HG02973 (cell line): ENCODE measurements at regions not wholly inside any gene's neighbourhood (a gene's known extent, or its start where the extent isn't known, plus 50 kb on each side); places are given as distances from the start of the nearest gene placed in this dataset.

ENCODE experiments used
- ATAC-seq: cut with Tn5 transposase; IDR thresholded peaks from one replicate; pipeline ENCODE4 v1.9.1; 2021; ENCODE audit warnings: moderate library complexity; ENCODE audit not compliant: unreplicated experiment

DNA sequence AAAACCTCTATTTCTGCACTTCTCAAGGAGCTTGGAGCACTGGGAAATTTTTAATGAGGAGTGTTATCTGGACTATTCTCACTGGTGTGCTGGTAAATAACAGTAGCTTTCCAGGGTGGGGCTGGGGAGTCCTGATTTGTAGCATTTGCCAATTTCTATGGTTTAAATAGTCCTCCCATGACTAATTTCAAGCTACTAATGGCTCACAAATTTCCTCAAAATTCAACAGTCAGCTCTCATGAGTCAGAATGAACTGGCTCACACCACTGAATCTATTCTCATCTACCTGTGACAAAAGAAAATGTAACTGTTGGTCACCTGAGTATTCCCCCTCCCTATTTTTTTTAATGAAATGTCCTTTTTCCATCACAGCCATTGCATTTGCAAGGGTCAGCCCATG lies 449.6 kb downstream of the KIF16B start:
- ATAC-seq, result no peak

DNA sequence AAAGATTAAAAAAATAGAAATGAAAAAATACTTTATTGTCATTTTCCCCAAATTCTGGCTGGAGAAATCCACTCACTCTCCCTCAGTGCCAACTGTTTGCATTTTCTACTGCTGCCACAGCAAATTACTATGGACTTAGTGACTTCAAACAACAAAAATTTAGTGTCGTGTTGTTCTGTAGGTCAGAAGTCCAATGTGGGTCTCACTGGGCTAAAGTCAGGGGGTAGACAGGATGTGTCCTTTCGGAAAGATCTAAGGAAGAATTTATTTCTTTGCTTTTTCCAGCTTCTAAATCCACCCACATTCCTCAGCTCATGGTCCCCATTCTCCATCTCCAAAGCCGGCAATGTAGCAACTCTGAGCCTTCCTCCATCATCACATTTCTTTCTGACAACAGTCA lies 453.3 kb downstream of the KIF16B start:
- ATAC-seq, result no peak

DNA sequence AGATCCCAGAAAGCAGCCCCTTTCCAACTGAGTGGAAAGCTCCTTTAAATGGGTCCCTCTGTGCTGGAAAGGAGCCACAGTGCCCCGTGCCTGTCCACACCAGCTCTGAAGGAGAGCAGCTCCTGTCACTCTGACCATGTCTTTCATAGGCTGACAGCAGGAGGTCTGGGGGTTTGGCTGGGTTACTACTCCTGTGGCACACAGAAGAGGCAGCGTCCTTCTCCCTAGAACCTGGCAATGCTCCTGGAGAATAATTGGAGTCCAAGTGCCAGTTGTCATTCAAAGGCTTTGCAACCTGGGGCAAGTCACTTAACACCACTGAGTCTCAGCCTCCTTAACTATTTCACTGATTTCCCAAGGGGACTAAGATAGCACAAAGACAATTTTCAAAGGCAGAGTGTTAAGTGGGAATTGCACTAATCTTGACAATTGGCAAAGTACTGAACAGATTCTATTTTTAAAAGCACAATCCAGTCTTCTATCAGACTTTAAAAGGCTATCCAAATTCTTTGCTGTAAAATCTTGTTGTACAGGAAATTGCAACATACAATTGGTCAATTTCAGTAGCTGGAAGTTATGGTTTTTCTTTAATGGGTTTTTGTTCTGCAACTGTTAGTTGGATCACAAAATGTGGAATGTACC lies 457.2 kb downstream of the KIF16B start:
- ATAC-seq, result no peak

DNA sequence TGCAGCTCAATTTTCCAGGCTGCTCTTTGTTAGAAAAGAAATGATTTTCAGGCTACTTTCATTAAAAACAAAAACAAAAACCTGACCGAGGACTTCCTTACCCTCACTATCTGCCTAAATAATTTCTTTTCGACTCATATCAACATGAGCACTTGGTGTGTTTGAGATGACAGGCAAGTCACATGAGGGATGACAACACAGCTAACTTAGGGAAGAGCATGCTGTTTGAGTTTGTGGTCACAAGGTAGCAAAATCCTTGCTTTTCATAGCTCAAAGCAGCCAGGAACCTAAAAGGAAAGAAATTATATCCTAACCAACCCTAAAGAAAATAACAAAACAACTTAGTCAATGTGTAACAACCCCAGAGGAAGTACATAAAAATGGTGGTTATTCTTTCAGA lies 459.5 kb downstream of the KIF16B start:
- ATAC-seq, result no peak

DNA sequence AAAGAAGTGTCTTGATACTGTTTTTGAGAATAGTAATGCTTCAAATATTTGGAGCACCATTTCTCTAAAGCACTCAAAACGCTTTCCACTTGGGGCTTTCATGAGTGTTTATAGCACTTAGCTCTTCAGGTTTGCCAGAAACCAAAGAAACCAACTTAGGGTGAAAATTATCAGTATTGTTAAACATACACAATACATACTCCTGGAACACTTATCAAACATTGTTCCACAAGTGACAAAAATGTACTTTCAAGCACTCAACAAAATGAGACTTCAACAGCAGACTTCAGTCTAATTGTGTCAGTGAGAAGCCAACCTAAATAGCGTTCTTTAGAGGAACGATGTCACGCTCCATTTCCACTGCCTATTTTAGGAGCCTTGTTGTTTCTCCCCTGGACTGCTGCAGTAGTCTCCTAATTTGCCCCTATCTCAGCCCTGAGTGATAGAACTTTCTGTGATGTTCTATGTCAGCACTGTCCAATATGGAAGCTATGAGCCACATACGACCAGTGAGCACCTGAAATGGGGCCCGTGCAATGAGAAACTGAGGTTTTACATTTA lies 461.3 kb downstream of the KIF16B start:
- no peak for ATAC-seq

DNA sequence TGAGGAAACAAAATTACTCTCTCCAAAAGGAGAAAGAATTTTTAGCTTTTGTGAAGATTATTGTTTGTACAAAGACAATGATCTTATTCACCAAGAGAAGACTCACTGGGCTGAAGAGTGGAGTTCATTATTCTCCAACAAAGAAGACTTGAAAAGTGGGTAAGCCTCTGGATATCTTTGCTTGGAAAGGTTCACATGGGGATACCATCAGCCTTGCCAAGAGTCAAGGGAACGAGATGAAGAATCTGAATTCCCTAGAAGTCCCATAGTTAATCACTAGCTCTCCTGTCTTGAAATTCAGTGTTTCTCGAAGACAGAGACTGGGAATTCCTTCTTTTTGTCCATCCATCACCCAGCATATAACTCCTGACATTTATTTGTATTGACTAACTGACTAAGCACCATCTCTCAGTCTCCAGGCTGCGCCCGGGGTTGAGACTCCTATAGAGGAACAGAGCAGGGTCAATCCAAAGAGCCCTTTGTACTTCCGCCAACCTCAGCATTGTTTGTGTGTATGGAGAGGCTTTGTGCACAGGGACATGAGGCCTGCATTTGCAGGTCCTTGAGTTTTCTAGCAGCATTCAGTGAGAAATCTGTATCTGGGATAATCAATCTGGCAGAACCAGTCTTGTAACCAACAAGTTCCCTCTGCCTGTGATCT lies 461.9 kb downstream of the KIF16B start:
- ATAC-seq, result no peak

DNA sequence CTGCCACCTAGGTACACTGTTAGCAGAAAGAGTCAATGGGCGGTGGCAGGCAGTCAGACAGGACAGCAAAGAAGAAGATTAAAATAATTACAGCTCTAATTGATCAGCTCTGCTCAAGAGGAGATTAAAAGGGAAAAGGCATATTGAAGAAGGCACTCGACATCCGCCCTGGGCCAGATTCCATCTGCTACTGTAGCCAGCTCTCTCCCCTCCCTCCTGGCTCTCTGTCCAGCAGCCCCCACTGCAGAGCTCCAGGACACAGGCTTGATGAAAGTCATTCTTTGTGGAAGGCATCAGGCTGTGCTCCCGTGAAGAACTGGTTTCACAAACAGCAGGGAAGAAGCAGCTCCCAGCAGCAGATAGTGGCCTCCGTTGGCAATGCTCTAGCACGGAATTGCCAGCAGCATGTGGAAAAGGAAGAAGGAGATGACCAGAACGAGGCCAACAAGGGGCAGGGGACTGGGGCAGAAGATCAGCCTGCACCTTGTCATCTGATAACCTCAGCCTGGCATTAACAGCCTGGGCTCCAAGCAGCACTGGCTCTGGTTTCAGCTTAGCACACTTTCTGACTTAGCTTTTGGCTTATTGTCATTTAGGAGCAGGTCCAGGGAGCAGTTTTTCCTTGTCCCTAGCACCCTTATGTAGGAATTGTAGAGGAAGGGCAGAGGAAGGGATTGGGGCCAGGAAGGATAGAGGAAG lies 465.9 kb downstream of the KIF16B start:
- no peak for ATAC-seq

DNA sequence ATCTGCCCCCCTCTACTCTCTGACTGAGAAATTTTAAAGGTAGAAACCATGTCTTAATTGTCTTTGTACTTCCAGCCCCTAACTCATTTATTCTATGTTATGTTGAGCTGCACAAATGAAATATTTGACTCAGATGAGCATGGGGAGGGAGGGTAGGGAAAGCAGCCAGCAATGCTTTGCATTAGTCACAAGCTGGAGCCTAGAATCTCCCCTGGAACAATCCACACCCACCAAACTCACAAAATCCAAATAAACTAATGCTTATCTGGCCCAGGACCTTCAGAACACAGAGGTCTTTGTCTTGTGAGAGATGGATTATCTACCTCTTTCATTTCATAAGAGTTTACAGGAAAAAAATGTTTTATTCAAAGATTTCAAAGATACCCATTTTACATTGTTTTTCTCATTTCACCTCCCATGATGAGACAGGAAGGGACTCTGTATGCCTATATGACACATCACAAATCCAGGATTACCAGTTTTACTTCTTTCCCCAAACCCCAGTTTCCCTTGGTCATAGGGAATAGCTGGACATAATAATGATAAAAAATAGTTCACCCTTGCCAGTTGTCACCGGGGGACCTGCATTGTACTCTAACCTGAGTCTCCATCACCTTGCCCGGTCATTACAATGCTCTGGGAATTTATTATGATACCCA lies 466.9 kb downstream of the KIF16B start:
- no peak for ATAC-seq

DNA sequence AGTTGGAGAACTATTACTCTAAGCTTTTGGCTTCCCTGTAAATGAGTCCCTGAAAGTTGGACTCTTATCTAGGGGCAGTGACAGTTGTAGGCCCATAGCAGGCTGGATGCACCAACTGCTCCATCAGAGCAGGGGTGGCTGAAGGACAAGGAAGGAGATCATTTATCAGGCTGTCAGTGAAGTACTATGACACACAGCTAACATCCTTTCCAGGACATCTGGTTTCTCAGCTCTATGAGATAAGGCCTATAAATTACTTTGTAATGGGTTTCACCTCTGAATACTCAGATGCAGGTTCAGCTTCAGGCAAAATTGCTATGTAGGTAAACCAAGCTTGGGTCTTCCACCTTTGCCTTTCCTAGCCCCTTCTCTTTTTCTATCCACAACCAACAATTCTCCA lies 468.5 kb downstream of the KIF16B start:
- no peak for ATAC-seq
